GM19463 (cell line): ENCODE measurements at regions not wholly inside any gene's neighbourhood (a gene's known extent, or its start where the extent isn't known, plus 50 kb on each side); places are given as distances from the start of the nearest gene placed in this dataset.

Experiments used
- ATAC-seq: cut with Tn5 transposase; IDR thresholded peaks from one replicate; pipeline ENCODE4 v1.9.1; 2021; ENCODE audit warnings: mild to moderate bottlenecking, moderate library complexity; ENCODE audit not compliant: unreplicated experiment

GRCh38 chr10:81008726-81009125, 471.0 kb downstream of the SH2D4B start:
- ATAC-seq = no peak

GRCh38 chr10:81009296-81009695, 471.6 kb downstream of the SH2D4B start:
- ATAC-seq = no peak

DNA sequence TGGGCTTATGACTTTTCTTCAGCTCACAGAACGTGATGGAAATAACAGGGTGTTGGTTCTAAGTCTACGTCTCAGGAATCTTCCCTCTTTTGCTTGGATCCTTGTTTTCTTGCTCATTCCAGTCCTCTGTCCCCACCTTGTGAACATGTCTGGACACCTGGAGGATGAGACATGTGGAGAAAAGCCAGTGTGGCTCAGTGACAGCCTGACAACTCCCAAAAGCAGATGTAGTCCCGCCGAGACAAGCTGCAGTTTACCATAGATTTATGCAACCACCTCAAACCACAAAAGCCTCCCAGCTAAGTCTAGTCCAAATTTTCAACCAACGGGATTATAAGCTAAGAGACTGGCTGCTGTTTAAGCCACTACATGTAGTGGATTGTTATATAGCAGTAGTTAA, 476.1 kb downstream of the SH2D4B start:
- no peak for ATAC-seq

DNA sequence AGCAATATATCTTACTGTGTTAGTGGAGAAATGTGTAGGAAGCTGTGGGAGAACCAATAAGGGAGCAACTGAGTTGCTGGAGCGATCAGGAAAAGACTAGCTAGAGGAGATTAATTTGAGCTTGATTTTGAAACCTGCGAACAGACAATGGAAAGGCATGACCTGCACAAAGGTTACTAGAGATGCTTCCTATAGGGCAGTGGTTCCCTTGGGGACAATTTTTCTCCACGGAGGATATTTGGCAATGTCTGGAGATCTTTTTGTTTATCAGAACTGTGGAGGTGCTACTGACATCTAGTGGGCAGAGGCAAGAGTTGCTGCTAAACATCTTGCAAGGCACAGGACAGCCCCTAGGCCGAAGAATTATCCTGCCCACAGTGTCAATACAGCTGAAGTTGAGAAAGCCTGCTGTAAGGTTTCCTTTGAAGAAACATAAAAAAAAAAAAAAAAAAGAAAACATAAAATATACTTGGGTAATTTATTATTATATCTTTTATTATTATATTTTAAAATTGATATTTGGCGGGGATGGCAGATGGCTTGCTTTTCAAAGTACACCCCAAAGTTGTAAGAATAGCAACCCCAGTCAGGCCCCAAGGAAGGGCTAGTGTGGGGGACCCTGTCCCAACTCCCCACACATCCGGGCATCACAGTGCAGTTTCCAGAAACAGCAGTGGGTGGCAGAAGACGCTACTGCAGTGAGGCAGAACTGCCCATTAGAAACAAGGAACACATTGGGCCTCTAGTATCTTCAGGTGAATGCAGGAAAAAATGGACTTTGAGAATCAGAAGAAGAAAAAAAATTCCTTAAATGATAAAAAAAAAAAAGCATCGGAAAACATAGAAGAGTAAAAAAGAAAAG, 481.6 kb downstream of the SH2D4B start:
- peak; percentile 74 for ATAC-seq

DNA sequence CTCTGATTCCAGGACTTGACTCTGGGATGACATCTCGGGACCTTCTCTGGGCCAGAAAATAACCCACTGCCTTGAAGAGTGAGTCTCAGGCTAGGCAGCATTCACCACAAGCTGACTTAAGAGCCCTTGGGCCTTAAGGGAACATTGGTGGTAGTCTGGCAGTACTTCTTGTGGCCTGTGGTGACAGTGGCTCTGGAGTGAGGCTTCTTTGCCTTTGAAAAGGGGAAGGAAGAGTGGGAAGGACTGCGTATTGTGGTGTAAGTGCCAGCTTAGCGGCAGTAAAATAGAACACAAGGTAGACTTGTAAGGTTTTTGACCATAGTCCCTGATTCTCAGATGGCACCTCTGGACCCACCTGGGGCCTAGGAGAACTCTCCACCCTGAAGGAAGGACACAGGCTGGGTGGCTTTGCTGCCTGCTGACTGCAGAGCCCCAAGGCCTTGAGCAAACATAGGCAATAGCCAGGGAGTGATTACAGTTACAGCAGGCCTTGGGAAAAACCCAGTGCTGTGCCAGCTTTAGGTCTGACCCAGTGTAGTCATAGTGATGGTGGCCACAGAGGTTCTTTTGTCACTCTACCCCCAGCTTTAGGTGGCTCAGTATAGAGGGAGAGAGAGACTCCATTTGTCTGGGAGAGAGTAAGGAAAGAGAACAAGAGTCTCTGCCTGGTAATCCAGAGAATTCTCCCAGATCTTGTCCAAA, 483.9 kb downstream of the SH2D4B start:
- peak; percentile 62 for ATAC-seq

DNA sequence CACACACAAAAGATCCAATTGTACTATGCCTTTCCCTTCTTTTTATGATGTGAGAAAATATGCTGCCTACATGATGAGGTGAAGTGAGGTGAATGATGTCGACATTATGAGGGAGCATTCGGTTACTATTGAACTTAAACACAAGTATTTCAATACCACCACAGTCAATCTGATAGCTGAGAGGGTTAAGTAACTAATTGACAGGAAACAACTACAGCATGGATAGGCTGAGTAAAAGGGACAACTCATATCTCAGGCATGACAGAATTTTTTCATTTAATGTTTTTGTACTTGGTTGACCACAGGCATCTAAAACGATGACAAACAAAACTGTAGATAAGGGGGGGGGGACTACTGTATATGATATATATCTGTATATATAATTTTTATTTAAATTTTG, 488.9 kb downstream of the SH2D4B start:
- no peak for ATAC-seq

DNA sequence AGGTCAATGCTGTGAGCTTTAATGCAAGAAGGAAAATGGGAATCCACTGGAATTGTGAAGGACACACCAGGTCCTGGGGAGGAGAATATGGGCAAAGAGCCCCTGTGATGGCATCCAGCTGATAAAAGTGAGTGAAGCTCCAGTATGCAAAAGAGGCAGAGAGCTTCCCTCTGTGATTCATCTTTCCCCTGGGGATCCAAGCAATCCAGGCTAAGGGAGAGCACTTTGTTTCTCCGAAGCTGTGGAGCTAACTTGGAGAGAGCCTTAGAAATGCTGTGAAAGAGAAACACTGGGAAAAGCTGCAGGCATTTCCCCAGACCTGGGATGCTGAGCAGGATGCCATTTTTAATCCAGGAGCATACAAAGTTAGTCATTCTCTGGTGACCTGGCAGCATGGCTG, 489.5 kb downstream of the SH2D4B start:
- ATAC-seq = no peak

DNA sequence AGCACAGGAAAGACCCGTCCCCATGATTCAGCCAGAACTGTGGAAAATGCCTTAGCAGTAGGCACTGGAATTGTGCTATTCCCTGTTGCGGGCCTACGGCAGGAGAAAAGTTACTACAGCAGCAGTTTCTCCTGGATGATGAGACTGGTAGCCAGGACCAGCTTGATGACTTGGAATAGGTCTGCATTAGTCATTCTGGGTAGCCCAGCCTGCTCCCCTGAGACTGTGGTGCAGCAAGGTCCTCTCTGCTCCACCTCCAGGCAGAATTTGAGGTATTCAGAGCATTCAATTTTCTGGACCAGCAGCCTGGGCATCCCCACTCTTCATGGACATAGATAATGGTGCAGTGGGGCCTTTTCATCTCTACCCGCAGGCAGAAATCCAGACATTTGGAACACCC, 490.0 kb downstream of the SH2D4B start:
- ATAC-seq = no peak

GRCh38 chr10:81031774-81032173, 494.1 kb downstream of the SH2D4B start:
- peak; percentile 57 for ATAC-seq

DNA sequence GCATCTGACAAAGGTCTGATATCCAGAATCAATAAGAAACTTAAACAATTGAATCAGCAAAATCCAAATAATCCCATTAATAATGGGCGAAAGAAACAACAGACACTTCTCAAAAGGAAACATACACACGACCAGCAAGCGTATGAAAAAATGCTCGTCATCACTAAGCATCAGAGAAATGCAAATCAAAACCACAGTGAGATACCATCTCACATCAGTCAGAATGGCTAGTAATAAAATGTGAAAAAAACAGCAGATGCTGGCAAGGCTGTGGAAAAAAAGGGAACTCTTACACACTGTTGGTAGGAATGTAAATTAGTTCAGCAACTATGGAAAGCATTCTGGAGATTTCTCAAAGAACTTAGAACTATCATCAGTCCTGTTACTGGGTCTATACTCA, 496.7 kb downstream of the SH2D4B start:
- no peak for ATAC-seq

DNA sequence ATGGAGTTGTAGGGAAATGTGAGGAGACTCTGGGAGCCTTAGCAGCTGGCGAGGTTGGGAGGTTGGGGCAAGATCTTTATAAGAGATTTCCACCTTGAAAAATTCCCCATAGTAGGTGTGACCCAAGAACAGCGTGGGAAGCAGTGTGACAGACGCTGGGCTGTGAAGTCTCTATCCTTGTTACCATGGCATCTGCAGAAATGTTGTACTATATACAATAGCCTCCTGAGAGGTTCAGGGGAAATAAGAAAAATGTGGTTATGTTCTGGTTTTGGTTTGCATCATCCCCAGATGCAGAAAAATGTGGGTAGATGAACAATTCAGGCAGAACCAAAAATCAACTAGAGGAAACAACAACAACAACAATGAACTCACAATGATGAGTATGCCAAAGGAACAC, 498.6 kb downstream of the SH2D4B start:
- peak; percentile 78 for ATAC-seq

- no peak for ATAC-seq
Observed at GRCh38 chr10:81040031-81040430, 502.3 kb downstream of the SH2D4B start.

- ATAC-seq = no peak
Observed at GRCh38 chr10:81040940-81041339, 503.2 kb downstream of the SH2D4B start.

DNA sequence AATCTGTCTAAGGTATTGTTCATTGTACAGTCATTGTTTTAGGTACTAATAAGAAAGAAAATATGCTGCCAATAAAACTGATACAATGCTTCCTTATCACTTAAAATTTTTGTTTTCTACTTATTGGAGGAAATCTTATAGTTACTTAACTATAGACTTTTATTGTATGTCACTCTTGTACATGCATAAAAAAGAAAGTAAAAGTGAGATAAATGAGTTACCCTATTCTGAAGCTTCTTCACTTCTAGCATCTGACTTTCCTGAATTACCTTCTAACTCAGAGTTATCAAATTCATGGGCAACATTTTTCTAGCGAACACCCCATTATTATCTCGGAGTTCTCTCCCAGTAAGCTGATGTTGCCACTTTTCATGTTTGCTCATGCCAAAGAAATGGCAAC, 504.9 kb downstream of the SH2D4B start:
- no peak for ATAC-seq

DNA sequence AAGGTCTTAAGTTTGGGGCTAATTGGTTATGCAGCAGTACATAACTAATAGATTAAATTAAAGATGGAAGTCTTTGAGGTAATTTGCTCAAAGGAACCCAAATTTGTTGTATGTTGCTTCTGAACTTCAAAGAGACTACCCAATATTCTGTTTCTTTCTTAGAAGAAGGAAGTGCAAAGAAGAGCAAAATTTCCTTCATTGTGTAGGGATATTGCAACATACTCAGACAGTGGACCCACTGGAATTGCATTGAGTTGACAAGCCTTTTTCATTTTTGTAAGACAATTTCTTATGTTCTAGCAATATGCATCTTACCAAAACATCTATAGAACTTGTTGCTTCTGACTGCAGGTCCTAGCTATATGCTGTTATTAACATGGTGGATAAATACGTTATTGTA, 527.8 kb downstream of the SH2D4B start:
- no peak for ATAC-seq

GRCh38 chr10:81068460-81068859, 530.8 kb downstream of the SH2D4B start:
- no peak for ATAC-seq

DNA sequence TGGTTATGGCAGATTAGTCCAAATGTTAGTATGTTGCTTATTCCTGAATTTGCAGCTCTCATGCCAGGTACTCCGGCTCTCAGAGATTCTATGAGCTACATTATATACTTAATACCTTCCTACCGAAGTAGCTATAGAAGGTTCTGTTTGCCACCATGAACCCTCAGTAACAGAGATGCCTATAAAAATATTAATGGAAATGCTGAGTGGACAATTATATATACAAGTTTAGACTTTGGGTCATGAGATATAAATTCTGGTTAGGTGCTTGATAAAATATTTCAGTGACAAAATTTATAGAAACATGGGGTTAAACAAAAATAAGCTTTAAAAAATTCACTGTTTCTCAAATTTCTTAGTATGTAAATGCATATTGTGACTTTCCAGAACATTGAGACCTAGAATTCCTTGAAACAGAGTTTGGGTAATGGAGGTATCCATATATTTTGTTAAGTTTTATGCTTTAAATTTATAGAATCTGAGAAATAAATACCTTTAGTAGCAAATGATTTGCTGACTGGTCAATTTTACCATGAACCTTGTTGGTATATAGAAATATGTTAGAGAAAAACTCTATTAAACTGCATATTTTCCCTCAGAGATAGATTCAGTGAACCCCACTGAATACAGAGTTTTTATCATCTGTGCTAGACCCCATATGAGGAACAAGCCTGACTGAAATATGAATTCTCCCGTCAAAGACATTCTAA, 533.5 kb downstream of the SH2D4B start:
- ATAC-seq = no peak

DNA sequence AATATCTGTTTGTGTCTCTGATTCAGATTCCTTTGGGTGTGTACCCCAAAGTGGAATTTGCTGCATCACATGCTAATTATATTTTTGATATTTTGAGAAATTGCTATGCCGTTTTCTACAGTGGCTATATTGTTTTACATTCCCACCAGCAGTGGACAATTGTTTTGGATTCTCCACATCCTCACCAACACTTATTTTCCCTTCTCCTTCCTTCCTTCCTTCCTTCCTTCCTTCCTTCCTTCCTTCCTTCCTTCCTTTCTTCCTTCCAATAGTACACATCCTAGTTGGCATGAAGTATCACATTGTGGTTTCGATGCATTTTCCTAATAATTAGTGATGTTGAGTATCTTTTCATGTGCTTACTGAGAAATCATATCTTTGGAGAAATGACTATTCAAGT, 535.5 kb downstream of the SH2D4B start:
- ATAC-seq = no peak

GRCh38 chr10:81081887-81082620, 544.4 kb downstream of the SH2D4B start:
- ATAC-seq = peak; percentile 74

- peak; percentile 16 for ATAC-seq
Observed at GRCh38 chr10:81082621-81083376, 545.1 kb downstream of the SH2D4B start.
